MM.1S (cell line): ENCODE measurements at regions not wholly inside any gene's neighbourhood (a gene's known extent, or its start where the extent isn't known, plus 50 kb on each side); places are given as distances from the start of the nearest gene placed in this dataset.

Experiments
- DNase-seq: peaks from one replicate; pipeline ENCODE4 v3.0.0-alpha.2; 2015
- H2AFZ ChIP-seq: fragments of 300-600 bp; sonication (generic); 2 replicates; pipeline ENCODE4 v1.6.0; 2016; ENCODE audit warnings: antibody characterized with exemption, low read length
- H3F3A ChIP-seq: fragments of 300-600 bp; sonication (generic); 2 replicates; pipeline ENCODE4 v1.6.1; 2016; ENCODE audit warnings: mild to moderate bottlenecking, antibody characterized with exemption, low read length, moderate library complexity, mixed read lengths; ENCODE audit not compliant: insufficient read depth
- H3K27ac ChIP-seq: fragments of 300-600 bp; sonication (generic); 2 replicates; pipeline ENCODE4 v1.5.1; 2016; ENCODE audit warnings: mild to moderate bottlenecking, low read length
- H3K27me3 ChIP-seq: fragments of 300-600 bp; sonication (generic); replicated peaks from 2 replicates; pipeline ENCODE4 v1.6.0; 2016; ENCODE audit warnings: low read length; ENCODE audit not compliant: insufficient read depth
- H3K36me3 ChIP-seq: fragments of 300-600 bp; sonication (generic); replicated peaks from 2 replicates; pipeline ENCODE4 v1.6.1; 2016; ENCODE audit warnings: mild to moderate bottlenecking, low read length, mixed read lengths; ENCODE audit not compliant: insufficient read depth
- H3K4me1 ChIP-seq: fragments of 300-600 bp; sonication (generic); 2 replicates; pipeline ENCODE4 v1.6.1; 2016; ENCODE audit warnings: low read length, mixed read lengths
- H3K4me2 ChIP-seq: fragments of 300-600 bp; sonication (generic); 2 replicates; pipeline ENCODE4 v1.6.0; 2016; ENCODE audit warnings: low read depth, low read length
- H3K4me3 ChIP-seq: fragments of 300-600 bp; sonication (generic); 2 replicates; pipeline ENCODE4 v1.5.1; 2016; ENCODE audit warnings: low read length, mixed read lengths
- H3K79me2 ChIP-seq: fragments of 300-600 bp; sonication (generic); 2 replicates; pipeline ENCODE4 v1.6.1; 2016; ENCODE audit warnings: mixed run types, low read length, mixed read lengths
- H3K9ac ChIP-seq: fragments of 300-600 bp; sonication (generic); 2 replicates; pipeline ENCODE4 v1.6.1; 2016; ENCODE audit warnings: low read length, mixed read lengths
- H3K9me2 ChIP-seq: fragments of 300-600 bp; sonication (generic); replicated peaks from 2 replicates; pipeline ENCODE4 v1.6.1; 2016; ENCODE audit warnings: mild to moderate bottlenecking, low read length, mixed read lengths; ENCODE audit not compliant: insufficient read depth
- H3K9me3 ChIP-seq: fragments of 300-600 bp; sonication (generic); replicated peaks from 2 replicates; pipeline ENCODE4 v1.6.1; 2016; ENCODE audit warnings: mild to moderate bottlenecking, low read length, mixed read lengths; ENCODE audit not compliant: insufficient read depth
- H4K20me1 ChIP-seq: fragments of 300-600 bp; sonication (generic); 2 replicates; pipeline ENCODE4 v1.6.1; 2016; ENCODE audit warnings: mild to moderate bottlenecking, low read length, moderate library complexity, mixed read lengths; ENCODE audit not compliant: insufficient read depth
- EZH2 ChIP-seq: fragments of 300-600 bp; sonication (generic); optimal IDR thresholded peaks from 2 replicates; pipeline ENCODE3; 2017; ENCODE audit warnings: low read depth, mild to moderate bottlenecking, antibody characterized with exemption, low read length, mixed read lengths
- EZH2phosphoT487 ChIP-seq: fragments of 300-600 bp; sonication (generic); IDR thresholded peaks from 2 replicates; pipeline ENCODE4 v1.6.1; 2018; ENCODE audit warnings: antibody characterized with exemption, low read length
- TF ChIP-seq, protein P1 (sequence below): fragments of 300-600 bp; sonication (generic); IDR thresholded peaks from 2 replicates; pipeline ENCODE4 v1.5.1; 2016; ENCODE audit warnings: antibody characterized with exemption, low read length, mixed read lengths

DNA sequence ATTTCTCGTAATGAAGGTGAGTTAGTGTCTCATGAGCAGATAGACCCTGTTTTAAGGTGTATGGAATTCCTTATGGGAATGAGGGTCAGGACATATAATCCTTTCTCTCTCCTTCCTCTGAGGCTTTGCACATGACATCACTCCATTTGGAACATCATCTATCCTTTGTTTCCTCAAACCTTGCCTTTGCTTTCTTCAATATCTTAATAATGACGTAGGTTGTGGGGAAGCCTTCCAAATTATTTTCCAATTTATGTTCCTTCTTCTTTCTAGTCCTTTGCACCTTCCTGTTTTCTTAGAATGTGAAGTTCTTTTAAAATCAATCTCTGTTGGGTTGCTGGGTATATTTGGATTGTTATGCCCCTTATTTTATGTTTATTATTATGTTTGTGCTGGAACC lies 502.9 kb upstream of the STXBP6 start:
- H3K36me3 ChIP-seq: no peaks in the 10 kb centered on the region
- TF ChIP-seq EZH2 (no peak), EZH2phosphoT487 (no peak)
- TF ChIP-seq, protein P1, sequence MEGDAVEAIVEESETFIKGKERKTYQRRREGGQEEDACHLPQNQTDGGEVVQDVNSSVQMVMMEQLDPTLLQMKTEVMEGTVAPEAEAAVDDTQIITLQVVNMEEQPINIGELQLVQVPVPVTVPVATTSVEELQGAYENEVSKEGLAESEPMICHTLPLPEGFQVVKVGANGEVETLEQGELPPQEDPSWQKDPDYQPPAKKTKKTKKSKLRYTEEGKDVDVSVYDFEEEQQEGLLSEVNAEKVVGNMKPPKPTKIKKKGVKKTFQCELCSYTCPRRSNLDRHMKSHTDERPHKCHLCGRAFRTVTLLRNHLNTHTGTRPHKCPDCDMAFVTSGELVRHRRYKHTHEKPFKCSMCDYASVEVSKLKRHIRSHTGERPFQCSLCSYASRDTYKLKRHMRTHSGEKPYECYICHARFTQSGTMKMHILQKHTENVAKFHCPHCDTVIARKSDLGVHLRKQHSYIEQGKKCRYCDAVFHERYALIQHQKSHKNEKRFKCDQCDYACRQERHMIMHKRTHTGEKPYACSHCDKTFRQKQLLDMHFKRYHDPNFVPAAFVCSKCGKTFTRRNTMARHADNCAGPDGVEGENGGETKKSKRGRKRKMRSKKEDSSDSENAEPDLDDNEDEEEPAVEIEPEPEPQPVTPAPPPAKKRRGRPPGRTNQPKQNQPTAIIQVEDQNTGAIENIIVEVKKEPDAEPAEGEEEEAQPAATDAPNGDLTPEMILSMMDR: no peak
- H3K9me2 ChIP-seq: no peaks in the 10 kb centered on the region
- no peak overlapping the region for H3K9ac ChIP-seq
- no peaks in the 10 kb centered on the region for H4K20me1 ChIP-seq
- no peaks in the 10 kb centered on the region for H3F3A ChIP-seq
- no peaks in the 10 kb centered on the region for H3K79me2 ChIP-seq
- H3K9me3 ChIP-seq: no peaks in the 10 kb centered on the region
- no peak overlapping the region for H3K4me2 ChIP-seq
- H3K27me3 ChIP-seq: no peaks in the 10 kb centered on the region
- no peak overlapping the region for H2AFZ ChIP-seq
- H3K4me3 ChIP-seq: no peak overlapping the region
- no peak for DNase-seq
- H3K4me1 ChIP-seq: no peaks in the 10 kb centered on the region
- H3K27ac ChIP-seq: no peak overlapping the region

DNA sequence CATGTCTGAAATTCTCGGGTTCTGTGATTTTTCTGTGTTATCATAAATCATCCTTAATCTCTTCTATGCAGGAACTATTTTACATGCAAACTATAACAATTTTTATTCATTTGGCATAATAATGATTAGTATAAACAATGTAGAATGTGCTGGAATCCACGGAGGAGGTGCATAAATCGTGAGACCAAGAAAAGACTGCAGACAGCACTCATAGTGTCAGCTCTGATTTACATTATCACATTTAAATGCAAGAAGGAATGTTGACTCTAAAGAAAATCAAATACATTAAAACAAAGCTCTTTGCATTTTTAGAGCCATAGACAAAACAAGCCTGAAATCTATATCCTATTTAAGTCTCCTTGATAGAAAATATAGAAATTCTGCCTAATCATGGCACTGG lies 501.7 kb upstream of the STXBP6 start:
- TF ChIP-seq EZH2phosphoT487 (no peak), EZH2 (no peak)
- TF ChIP-seq, protein P1: no peak
- H3K27me3 ChIP-seq: no peaks in the 10 kb centered on the region
- no peaks in the 10 kb centered on the region for H3K9me3 ChIP-seq

DNA sequence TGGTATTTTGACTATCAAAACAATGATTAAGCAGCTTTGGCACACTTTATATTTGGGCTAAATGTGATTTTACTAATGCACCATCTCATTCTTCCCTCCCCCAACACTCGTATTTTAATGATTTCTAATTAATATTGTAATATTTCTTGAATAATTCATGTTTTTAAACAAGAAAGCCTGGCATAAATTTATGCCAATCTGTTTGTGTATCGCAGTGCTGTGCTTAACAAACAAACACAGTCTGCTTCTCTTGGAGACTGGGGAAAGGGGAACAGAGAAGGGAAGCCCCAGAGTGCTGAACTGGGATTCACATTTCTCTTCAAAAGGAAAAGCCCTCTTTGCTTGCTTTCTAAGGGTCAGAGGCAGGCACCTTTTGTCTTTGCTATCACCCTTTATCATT lies 496.9 kb upstream of the STXBP6 start:
- no peaks in the 10 kb centered on the region for H3K9me3 ChIP-seq
- H3K9ac ChIP-seq: no peak overlapping the region
- no peak overlapping the region for H3K27ac ChIP-seq
- H2AFZ ChIP-seq: no peak overlapping the region
- DNase-seq: no peak
- H4K20me1 ChIP-seq: no peaks in the 10 kb centered on the region
- no peak overlapping the region for H3K4me2 ChIP-seq
- H3K9me2 ChIP-seq: no peaks in the 10 kb centered on the region
- H3K36me3 ChIP-seq: no peaks in the 10 kb centered on the region
- no peak overlapping the region for H3K4me3 ChIP-seq
- TF ChIP-seq, protein P1: no peak
- H3K4me1 ChIP-seq: no peaks in the 10 kb centered on the region
- no peaks in the 10 kb centered on the region for H3K27me3 ChIP-seq
- no peaks in the 10 kb centered on the region for H3F3A ChIP-seq
- no peaks in the 10 kb centered on the region for H3K79me2 ChIP-seq

More for the DNA sequence above, 501.7 kb upstream of the STXBP6 start:
- no peaks in the 10 kb centered on the region for H3K4me1 ChIP-seq
- H2AFZ ChIP-seq: no peak overlapping the region
- no peak overlapping the region for H3K4me2 ChIP-seq
- no peaks in the 10 kb centered on the region for H3F3A ChIP-seq
- H3K9me2 ChIP-seq: no peaks in the 10 kb centered on the region
- H4K20me1 ChIP-seq: no peaks in the 10 kb centered on the region
- no peak overlapping the region for H3K27ac ChIP-seq
- no peak overlapping the region for H3K4me3 ChIP-seq
- no peaks in the 10 kb centered on the region for H3K36me3 ChIP-seq
- no peaks in the 10 kb centered on the region for H3K79me2 ChIP-seq
- DNase-seq: no peak
- no peak overlapping the region for H3K9ac ChIP-seq
